HG03108 (cell line): ENCODE measurements at regions not wholly inside any gene's neighbourhood (a gene's known extent, or its start where the extent isn't known, plus 50 kb on each side); places are given as distances from the start of the nearest gene placed in this dataset.
"Not testable (repeated sequence)": the region's sequence is repeated elsewhere in the genome, so short reads cannot be mapped to it uniquely, and the experiment has no call there.

Source experiments
- ATAC-seq: cut with Tn5 transposase; IDR thresholded peaks from one replicate; pipeline ENCODE4 v1.9.1; 2021; ENCODE audit warnings: moderate library complexity; ENCODE audit not compliant: unreplicated experiment

DNA sequence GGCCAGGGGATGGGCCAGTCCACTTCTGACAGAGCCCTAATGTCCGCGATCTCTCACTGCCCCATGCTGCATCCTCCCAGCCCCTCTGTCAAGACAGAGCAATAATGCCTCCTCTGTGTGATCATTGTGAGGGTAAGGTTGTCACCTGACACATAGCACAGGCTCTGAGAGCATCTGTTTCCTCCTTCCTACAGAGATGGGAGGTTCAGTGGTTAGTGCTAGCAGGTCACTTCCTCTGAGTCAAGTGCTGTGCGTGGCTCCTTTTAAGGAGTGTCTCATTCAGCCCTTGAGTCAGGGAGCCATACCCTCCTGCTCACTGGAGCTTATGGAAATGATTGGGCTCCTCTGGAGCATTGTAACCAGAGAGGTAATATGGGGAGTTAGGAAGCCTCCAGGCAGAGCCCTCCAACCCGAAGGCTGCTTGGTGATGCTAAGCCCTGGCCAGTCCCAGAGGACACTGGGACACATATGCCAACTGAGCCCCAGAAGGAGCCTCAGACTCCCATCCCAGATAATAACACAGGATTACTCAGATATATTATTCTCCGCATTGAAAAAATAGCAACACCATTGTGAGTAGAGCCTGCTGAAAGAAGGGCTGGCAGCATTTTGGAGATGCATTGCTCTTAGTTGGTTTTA, 189.0 kb downstream of the GALNT1 start:
- ATAC-seq: no peak

DNA sequence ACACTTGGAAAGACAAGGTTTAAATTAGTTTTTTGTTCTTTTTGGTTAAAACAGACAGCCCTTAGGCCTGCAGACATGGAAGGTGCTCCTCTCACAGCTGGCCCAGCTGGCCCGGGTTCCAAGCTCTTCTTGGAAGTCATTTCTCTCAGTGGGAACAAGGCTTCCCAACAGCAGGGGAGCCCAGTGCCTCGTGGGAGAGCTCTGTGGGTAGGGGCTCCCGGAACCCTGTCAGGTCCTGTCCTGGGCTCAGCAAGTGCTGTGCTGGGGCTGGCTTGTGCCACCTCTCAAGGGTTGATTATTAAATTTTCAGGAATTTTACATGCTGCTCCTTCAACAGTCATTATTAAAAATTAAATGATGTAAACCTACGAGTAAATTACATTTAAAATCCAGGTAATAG, 189.6 kb downstream of the GALNT1 start:
- ATAC-seq: no peak

GRCh38 chr18:35775887-35776286, 194.3 kb downstream of the GALNT1 start:
- ATAC-seq: no peak

DNA sequence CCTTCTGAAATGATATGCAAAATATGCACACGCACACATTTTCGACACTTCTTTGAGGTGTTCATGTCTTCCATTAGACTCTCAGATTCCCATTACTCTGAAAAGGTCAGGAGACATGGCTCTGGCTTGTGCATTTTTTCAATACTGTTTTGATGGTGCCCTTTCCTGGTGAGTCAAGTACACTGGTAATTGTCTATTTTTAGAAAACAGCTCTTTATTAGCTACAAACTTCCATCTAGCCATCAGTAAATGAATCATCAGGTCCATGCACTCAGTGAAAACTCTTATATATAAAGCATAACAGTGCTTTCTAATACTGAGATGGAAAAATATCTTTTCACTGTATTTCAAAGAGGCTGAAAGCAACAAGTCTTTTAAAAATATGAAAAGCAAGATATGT, 194.9 kb downstream of the GALNT1 start:
- no peak for ATAC-seq

DNA sequence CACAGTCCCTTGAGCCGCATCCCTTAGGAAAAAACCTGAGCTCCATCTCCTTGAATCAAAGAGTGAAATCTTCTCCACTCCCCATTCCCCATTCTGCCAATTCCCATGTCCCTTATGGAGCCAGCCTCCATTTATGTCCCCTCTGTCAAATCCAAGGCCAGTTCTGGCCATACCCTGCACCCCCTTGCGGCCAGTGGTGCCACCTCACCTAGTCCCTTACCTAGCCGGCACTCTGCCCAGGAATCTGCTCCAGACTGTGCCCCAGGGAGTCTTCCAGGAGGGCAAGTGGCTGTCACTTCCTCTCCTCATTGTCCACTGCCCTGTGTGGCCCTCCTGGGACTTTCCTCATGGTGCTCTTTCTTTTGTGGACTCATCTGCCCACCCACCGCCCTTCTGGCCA, 195.4 kb upstream of the RMP24 start:
- ATAC-seq: no peak

DNA sequence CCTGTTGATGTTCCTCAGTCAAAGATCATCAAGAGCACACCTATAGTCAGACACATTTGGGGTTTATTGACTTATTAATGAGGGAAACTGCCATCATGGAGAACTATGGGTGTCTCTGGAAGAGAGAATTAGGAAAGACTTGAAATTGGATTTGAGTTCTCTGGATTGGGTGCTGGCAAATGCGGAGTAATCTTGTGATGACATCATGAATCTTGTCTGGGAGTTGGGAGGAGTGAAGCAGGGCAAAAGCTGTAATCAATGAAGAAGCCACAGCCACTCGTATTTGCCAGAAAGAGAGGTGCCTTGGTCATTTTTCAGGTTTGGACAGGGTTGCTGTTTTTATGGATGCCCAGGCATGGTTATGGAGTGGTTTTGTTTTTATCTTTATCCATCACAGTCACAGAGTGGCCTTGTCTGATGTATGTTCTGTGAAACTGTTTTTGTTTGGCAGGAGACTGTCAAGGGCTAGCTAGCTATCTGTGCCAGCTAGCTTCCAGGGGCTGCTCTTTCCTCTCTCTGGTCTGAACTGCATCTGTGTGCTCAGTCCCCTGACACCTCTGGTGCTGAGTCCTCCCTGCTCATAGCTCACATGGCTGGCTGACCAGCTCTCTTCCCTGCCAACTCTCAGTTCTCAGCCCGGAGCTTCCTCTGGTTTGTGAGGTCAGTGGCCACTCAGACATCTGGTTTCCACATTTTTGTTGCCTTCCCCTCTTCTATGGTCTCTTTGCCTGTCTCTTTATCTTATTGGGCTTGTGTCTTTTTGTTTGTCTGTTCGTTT, 193.4 kb upstream of the RMP24 start:
- ATAC-seq: no peak

DNA sequence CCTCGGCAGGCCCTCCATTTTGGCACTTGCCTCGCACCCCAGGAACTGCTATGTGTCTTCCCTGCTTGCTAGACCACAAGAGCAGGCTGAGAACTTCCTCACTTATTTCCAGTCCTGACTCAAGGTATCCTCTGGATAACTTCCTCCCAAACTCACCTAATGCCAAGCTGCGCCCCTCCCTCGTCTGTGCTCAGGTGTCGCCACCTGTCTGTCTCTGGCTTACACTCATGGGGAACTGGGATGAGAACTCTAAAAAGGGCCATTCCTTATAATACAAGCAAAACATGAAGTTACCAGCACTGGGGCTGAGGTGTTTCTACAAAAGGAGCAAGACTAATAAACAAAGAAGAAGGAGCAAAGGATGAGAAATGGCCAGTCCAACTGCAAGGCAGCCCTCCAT, 191.5 kb upstream of the RMP24 start:
- no peak for ATAC-seq

- no peak for ATAC-seq
Observed at GRCh38 chr18:35782926-35783325, 189.6 kb upstream of the RMP24 start.

- no peak for ATAC-seq
Observed at GRCh38 chr18:35786365-35787042, 186.0 kb upstream of the RMP24 start.

DNA sequence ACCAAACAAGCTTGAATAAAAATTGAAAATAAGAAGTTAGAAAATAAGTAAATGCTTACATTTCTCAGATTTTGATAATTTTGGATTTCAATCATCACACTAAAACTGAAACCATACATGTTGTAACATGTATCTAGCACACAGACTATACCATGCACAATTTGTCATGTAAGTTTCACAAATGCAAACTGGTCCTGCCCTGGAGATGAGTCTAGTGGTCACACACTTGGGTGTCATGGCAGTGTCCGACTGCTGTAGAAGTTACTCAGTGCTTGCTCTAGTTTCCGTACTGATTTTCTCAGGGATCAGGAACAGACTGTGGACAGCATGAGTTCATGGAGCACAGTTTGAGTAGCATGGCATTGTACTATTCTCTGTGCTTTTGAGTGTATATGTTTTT, 182.9 kb upstream of the RMP24 start:
- ATAC-seq: no peak

DNA sequence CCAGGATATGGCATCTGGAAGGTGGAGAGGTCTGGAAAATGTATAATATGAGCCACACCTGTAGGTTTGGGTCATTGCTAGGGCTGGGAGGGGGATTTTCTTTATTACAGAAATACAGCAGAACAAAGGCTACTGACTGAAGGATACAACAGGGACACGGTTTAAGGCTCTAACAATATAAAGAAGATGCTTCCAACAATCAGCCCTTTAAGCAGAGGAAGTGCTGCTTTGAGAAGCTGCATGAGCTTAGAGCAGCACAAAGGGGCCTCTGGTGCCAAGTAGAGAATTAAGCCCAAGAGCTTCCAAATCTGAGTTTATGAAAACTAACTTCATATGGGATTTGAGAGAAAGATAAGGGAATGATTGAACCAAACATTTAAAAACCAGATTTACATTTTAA, 174.5 kb upstream of the RMP24 start:
- no peak for ATAC-seq

GRCh38 chr18:35803551-35803950, 168.9 kb upstream of the RMP24 start:
- no peak for ATAC-seq

- ATAC-seq: no peak
Observed at GRCh38 chr18:35804377-35804776, 168.1 kb upstream of the RMP24 start.

DNA sequence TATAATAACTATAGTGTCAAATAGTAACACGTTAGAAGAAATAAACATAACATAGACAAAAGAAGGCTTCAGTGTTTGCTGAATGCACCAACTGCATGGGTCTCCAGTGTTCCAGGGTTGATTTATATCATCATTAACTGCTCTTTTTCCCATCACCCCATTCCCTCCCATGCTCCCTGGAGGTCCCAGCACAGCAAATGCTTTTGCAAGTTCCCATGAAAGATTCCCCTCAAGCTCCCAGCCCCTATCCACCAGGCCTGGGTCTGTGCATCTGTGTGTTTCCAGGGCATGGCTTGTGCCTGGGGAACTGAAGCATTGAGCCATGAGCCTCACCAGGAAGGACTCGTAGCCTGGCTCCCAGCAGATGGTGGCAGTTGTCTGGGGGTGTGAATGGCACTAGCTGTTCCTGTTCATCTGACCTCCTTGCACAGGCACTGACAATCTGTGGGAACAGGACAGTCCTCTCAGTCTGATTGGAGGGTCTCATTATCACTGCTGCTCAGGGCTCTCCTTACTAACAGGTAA, 164.6 kb upstream of the RMP24 start:
- no peak for ATAC-seq

DNA sequence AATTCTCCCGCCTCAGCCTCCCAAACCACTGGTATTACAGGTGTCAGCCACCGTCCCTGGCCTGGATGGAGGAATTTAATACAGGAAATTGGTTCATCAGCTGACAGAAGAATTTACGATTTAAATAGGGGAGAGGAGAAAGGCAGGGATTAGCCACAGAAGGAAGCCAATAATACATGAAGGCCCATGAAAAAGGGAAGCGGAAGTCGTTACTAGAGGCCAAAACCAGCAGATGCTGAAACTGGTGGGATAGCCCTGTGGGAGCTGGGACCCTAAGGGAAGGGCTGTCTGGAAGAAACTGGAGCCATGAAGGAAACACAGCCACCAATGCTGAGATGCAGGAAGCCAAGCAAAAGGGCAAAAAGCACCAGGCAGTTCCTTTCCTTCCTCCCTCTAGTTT, 163.7 kb upstream of the RMP24 start:
- no peak for ATAC-seq

GRCh38 chr18:35810520-35810919, 162.0 kb upstream of the RMP24 start:
- ATAC-seq: no peak

DNA sequence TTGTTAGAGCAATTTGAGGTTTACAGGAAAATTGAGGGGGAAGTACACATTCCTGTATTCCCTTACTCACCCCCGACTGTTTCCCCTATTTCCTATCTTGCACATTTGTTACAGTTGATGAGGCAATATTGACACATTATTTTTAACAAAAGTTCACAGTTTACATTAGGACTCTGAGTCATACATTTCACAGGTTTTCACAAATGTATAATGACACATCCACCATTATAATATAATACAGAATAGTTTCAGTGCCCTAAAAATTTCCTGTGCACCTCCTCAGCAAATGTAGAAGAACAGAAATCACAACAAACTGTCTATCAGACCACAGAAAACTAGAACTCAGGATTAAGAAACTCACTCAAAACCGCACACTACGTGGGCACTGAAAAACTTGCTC, 160.6 kb upstream of the RMP24 start:
- no peak for ATAC-seq

DNA sequence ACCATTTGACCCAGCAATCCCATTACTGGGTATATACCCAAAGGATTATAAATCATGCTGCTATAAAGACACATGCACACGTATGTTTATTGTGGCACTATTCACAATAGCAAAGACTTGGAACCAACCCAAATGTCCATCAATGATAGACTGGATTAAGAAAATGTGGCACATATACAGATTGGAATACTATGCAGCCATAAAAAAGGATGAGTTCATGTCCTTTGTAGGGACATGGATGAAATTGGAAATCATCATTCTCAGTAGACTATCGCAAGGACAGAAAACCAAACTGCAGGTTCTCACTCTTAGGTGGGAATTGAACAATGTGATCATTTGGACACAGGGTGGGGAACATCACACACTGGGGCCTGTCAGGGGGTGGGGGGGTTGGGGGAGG, 157.5 kb upstream of the RMP24 start:
- ATAC-seq: not testable (repeated sequence)

DNA sequence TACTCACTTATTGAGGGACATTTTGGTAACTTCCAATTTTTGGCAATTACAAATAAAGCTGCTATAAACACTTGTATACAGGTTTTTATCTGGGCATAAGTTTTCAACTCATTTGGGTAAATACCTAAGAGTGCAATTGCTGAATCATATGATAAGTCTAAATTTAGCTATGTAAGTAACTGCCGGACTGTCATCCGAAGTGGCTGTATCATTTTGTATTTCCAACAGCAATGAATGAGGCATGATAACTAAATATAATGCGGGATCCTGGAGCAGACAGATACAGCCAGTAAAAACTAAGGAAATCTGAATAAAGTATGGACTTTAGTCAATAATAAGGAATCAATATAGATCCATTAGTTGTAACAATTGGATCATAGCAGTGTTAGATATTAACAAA, 156.5 kb upstream of the RMP24 start:
- no peak for ATAC-seq

DNA sequence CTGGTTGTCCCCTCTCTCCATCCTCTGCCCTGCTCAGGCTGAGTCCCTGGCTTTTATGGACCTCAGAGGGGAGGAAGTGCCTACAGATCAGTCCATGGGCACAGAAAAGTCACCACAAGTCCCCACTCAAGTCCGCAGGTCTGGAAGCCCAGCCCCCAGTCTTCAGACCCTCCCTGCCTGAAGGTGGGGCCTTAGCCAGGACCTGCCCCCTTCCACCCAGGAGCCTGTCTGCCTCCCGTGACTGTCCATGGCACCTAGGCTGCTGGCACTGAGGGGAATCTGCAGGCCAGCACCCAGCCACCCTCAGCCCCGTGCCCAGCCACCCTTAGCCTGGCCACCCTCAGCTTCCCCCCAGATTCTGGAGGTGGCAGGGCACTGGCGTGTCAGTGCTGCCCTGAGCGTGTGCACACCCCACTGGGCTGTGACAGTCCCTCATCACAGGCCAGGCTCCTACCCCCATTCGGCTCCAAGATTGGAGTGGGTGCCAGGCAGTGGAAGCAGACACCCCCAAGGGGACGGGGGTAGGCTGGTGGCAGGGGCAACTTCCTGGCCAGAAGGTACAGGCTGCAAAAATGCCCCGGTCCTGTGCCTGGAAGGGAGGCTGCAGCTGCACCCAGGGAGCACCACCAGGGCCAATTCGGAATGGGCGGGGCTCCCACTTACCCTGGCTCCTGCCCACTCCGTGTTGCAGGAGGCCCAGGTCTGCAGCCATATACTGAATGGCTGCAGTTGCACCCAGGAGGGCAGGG, 154.7 kb upstream of the RMP24 start:
- ATAC-seq: no peak

DNA sequence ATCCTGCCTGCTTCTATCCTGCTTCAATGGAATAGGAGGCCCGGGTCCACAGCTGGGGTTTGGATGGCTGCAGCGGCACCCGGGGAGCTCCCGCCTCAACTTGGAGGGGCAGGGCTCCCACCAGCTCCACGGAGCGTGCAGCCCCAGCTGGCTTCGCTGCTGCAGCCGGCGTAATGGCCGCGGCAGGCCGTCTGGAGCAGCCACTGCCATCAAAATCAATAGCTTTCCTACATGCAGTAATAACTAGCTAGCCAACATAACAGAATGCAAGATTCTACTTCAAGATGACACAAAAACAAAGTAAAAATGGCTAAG, 154.2 kb upstream of the RMP24 start:
- ATAC-seq: no peak
